ENCODE measurements at regions not wholly inside any gene's neighbourhood (a gene's known extent, or its start where the extent isn't known, plus 50 kb on each side); places are given as distances from the start of the nearest gene placed in this dataset.

DNA sequence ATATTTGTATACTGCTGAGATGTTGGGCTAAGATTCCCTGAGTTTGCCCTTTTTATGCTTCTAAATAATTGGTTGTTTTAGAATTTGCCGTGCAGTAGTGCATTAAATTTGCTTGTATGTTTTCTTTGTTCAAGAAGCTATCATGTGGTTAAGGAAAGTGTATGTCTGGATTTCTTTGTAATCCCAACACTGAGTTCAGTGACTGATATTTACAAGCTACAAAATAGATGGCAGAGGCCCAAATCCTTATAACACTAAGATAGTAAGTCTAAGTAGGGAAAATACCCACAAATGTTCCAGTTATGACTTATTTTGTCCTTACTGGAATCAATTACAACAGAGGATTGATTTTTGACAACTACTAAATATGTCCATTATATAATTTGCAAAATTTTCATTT, 435.0 kb upstream of the KLF12 start:
- TF ChIP-seq RAD21 (IDR thresholded peaks at IDR 0.05; ENCODE audit: low read depth) (no peak), EP300 (IDR thresholded peaks at IDR 0.05; ENCODE audit: borderline replicate concordance) (no peak), YY1 (IDR thresholded peaks at IDR 0.05; ENCODE audit: low read depth) (no peak), CEBPB (IDR thresholded peaks at IDR 0.05) (no peak), TAF1 (IDR thresholded peaks at IDR 0.05; ENCODE audit: low read depth) (no peak), FOXM1 (IDR thresholded peaks at IDR 0.05; ENCODE audit: borderline replicate concordance, low read depth) (no peak), CREB1 (IDR thresholded peaks at IDR 0.05; ENCODE audit: low read depth) (no peak), EGR1 (IDR thresholded peaks at IDR 0.05) (no peak)
- TF ChIP-seq, protein P1, sequence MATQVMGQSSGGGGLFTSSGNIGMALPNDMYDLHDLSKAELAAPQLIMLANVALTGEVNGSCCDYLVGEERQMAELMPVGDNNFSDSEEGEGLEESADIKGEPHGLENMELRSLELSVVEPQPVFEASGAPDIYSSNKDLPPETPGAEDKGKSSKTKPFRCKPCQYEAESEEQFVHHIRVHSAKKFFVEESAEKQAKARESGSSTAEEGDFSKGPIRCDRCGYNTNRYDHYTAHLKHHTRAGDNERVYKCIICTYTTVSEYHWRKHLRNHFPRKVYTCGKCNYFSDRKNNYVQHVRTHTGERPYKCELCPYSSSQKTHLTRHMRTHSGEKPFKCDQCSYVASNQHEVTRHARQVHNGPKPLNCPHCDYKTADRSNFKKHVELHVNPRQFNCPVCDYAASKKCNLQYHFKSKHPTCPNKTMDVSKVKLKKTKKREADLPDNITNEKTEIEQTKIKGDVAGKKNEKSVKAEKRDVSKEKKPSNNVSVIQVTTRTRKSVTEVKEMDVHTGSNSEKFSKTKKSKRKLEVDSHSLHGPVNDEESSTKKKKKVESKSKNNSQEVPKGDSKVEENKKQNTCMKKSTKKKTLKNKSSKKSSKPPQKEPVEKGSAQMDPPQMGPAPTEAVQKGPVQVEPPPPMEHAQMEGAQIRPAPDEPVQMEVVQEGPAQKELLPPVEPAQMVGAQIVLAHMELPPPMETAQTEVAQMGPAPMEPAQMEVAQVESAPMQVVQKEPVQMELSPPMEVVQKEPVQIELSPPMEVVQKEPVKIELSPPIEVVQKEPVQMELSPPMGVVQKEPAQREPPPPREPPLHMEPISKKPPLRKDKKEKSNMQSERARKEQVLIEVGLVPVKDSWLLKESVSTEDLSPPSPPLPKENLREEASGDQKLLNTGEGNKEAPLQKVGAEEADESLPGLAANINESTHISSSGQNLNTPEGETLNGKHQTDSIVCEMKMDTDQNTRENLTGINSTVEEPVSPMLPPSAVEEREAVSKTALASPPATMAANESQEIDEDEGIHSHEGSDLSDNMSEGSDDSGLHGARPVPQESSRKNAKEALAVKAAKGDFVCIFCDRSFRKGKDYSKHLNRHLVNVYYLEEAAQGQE (IDR thresholded peaks at IDR 0.05; ENCODE audit: low read depth) = no peak

Data from Ishikawa (cell line).